GM18507 (cell line): ENCODE measurements at regions not wholly inside any gene's neighbourhood (a gene's known extent, or its start where the extent isn't known, plus 50 kb on each side); places are given as distances from the start of the nearest gene placed in this dataset.
"Not testable (repeated sequence)": the region's sequence is repeated elsewhere in the genome, so short reads cannot be mapped to it uniquely, and the experiment has no call there.

ENCODE experiments used
- DNase-seq: peaks from one replicate; pipeline ENCODE4 v3.0.0; 2011; ENCODE audit warnings: low read depth; ENCODE audit not compliant: insufficient read length; ENCODE audit errors: extremely low spot score
- FAIRE-seq: peaks from 2 replicates; lab custom pipeline; 2011; peaks lifted over from hg19 to GRCh38; lab: Jason Lieb, UNC

DNA sequence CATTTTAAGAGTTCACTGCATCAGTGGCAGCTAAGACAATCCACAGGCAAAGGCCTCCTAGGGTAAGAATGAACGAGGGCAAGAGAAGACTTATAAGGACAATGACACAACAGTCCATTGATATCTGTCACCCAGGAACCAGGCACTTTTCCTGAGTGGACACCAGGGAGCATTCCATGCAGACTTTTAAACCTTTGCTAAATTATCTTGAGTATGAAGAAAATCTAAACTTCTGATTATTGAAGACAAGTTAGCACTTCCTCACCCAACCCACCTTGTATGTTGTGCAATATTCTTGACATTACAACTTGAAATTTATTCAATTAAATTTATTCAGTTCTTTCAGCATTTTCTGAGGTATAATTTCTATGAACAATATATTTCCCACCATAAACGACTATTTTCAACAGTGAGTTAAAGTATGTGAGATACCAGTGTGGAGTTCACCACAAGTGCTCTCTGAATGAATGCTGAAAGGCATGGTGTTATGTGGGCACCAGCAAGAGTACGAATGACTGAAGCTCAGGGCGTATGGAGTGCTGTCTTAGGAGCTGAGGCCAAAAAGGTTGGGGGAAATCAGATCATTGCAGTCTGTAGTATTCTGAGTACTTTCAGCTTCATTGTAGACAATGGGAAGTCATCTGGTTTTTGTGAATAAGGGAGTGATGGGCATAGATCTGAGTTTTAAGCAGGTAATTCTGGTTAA, 124.3 kb upstream of the LMNTD1 start:
- FAIRE-seq (no peak), DNase-seq (no peak)

GRCh38 chr12:25681580-25681979, 128.5 kb upstream of the LMNTD1 start:
- DNase-seq (no peak), FAIRE-seq (no peak)

DNA sequence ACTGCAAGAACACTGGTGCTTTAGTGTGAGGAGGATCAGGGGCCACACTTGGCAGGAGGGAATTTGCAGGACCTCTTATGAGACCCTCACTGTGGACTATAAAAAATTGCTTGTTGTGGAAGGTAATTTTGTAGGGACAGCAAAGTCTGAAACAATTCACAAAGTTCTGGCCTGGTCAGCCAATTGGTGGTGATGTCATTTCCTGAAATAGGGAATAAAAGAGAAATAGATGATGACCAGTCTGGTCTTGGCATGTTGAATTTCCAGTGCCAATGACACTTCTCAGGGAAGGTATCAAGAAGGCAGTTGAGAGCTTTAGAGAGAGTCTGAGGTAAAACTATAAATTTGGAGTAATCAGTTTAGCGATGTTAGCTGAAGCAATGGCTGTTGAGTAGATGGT, 129.3 kb upstream of the LMNTD1 start:
- DNase-seq (no peak), FAIRE-seq (no peak)

DNA sequence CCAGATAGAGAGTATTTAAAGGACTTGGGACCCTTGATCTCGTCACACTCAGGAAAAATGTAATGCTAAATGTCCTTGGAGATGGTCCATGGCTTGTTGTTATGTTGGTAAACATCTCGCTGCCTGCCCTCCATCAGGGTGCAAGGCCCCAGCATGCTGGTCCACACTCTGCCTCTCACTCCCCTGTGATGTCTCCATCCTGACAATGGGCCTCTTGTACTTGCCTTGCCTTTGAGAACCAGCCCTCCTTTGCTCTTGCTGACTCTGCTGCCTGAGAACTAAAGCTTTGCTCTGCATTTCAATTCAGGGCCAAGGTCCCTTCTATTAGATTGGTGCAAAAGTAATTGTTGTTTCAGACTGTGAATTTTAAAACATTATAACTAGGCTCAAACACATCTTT, 131.0 kb upstream of the LMNTD1 start:
- no peak for DNase-seq
- no peak for FAIRE-seq

DNA sequence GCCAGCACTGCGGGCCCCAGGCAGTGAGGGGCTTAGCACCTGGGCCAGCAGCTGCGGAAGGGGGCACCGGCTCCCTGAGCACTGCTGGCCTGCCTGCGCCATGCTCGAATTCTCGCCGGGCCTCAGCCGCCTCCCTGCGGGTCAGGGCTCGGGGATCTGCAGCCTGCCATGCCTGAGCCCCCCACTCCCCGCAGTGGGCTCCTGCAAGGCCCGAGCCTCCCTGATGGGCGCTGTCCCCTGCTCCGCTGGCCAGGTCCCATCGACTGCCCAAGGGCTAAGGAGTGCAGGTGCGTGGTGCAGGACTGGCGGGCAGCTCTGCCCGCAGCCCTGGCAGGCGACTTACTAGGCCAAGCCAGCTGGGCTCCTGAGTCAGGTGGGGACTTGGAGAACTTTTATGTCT, 133.3 kb upstream of the LMNTD1 start:
- DNase-seq (no peak), FAIRE-seq (no peak)

GRCh38 chr12:25687226-25687625, 134.1 kb upstream of the LMNTD1 start:
- no peak for DNase-seq
- FAIRE-seq, result no peak

DNA sequence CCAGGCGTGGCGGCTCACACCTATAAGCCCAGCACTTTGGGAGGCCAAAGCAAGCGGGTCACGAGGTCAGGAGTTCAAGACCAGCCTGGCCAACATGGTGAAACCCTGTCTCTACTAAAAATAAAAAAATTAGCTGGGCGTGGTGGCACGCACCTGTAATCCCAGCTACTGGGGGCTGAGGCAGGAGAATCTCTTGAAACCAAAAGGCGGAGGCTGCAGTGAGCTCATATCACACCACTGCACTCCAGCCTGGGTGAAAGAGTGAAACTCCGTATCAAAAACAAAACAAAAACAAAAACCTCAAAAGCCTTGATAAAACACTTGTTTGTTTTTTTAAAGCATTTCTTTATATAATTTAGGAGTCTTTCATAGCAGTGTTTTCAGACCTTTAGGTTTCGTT, 135.8 kb upstream of the LMNTD1 start:
- not testable (repeated sequence) for FAIRE-seq

DNA sequence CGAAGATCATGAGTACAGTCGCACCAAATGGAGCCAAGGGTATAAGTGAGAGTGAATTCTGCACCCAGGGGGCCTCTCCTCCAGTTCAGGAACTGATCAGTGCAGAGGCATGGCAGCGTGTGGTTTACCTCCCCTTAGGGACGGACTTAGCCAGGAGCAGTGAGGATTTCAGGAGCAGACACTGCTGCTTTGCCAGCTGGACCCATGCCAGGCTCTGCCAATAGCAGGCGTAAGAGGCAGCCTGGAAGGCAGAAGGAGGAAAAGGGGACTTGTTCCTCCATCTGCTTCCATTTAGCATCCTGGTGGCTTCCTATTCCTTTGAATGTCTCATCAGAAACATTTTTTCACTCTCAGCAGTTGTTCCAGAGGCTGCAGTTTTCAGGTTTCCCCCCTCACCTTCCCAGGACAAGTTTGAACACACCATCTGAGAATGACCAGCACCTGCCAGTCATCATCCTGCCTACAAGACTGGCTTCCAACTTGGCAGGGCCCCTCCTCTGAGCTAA, 137.0 kb upstream of the LMNTD1 start:
- FAIRE-seq, result no peak
- DNase-seq, result no peak

More for the DNA sequence above, 135.8 kb upstream of the LMNTD1 start:
- not testable (repeated sequence) for DNase-seq

- no peak for DNase-seq
- no peak for FAIRE-seq
Measured at GRCh38 chr12:25690996-25691864, 138.1 kb upstream of the LMNTD1 start.

GRCh38 chr12:25691865-25692114, 138.7 kb upstream of the LMNTD1 start:
- no peak for DNase-seq
- FAIRE-seq, result no peak

DNA sequence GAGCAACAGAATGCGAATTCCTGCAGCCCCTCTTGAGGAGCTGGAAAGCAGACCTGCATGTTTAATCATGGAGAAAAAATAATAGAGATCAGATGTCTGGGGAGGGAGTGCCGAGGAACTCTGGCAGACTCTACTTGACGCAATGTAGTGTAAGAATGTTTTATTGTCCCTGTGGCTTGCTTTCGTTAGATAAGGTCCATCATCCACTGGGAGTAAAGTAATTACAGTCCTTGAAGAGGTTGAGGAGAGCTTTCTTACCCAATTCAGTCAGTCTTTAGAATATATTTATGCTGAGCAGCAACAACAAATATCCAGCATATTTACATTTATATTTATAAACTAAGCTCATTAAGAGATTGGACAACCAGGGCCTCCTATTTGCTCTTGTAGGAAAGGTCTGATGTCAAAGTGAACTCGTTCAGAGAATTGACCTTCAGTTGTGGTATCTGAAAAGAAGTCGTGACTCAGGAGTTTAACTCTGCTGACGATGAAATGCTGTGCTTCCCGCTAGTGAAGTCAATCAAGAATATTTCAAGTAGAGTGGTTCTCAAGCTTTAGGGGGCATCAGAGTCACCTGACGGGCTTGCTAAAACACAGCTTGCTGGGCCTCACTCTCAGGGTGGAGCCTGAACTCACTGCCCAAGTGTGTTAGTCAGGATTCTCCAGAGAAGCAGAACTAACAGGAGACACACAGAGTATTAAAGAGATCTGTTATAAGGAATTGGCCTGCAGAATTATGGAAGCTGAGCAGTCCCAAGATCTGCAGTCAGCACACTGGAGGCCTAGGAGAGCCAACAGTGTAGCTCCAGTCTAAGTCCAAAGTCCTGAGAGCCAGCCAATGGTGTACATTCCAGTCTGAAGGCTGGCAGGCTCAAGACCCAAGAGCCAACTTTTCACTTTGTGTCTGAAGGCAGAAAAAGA, 139.3 kb upstream of the LMNTD1 start:
- DNase-seq, result no peak
- no peak for FAIRE-seq

DNA sequence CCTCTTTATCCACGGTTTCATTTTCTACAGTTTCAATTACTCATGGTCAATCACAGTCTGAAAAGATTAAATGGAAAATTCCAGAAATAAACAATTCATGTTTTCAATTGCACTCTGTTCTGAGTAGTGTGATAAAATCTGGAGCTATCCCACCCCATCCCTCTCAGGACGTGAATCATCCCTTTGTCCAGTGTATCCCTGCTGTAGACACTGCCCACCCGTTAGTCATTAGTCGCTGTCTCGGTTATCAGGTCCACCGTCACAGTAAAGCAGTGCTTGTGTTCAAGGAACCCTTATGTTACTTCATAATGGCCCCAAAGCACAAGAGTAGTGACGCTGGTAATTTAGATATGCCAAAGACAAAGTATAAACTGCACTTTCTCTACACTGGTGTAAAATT, 141.0 kb upstream of the LMNTD1 start:
- no peak for FAIRE-seq
- DNase-seq, result no peak

DNA sequence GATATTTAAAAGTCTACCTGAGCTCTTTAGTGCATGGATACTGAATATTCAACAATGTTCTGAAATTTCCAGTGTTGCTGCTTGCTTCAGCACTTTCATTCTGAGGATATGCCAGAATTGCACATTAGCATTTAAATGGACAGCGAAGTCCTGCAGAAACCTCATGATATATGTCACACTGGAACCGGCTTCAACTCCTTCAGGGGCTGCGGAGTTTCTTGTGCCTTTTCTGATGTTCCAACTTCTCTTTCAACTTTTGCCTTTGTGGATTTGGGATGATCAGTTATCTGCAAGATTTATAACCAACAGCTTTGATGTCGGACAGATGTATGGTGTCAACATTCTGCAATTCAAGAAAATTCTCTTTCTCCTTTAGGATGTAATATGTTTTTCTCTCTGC, 142.5 kb upstream of the LMNTD1 start:
- no peak for FAIRE-seq
- no peak for DNase-seq

DNA sequence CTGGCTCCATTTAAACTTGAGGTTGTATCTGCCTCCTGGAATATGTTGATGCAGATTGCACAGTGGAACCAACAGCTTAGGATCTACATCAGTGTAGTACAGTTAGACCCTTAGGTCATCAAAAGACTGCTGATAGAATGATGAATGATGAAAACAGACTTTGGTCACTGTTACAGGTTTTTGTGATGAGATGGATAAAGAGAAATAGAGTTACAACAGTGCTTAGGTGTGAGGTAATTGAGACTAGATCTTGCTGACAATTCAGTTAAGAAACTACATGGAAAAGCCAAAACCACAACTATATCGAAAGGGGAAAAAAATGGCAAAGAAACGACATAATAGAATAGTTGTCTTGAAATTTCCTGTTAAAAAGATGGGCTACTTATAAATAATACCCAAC, 145.7 kb upstream of the LMNTD1 start:
- no peak for FAIRE-seq
- DNase-seq, result no peak

- DNase-seq (no peak), FAIRE-seq (no peak)
Measured at GRCh38 chr12:25699454-25699853, 146.4 kb upstream of the LMNTD1 start.

- DNase-seq (no peak), FAIRE-seq (no peak)
Measured at GRCh38 chr12:25701290-25701689, 148.2 kb upstream of the LMNTD1 start.

DNA sequence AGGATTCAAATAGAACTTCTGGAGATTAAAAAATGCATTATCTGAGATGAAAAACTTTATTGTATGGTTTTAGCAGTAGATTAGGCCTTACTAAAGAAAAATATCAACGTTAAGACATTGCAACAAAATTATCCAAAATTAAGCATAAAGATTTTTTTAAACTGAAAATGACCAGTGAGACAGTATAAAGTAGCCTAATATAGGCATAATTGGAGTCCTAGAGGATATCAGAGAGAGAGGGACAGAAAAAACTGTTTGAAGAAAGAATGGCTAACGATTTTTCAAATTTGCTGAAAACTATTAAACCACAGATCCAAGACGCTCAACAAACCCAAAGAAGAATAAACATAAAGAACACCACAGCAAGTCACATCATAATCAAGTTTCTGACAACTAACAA, 149.5 kb upstream of the LMNTD1 start:
- FAIRE-seq, result no peak
- DNase-seq, result no peak

DNA sequence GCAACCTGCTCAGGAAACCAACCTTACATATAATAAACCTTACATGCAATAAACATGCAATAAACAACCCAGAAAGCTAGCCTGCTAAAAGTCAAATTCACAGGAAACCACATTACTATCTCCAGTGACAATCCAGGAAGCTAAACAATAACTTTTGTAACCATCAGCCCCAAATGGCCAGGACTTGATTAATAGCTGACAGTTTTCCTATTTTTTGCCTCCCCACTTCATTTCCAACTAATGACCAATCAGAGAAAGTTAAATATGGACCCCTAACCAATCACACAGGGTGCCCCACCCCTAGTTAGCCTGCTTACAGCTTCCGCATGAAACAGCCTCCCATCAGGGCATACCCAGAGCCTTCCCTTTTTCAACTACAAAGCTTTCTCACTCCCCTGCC, 152.2 kb upstream of the LMNTD1 start:
- DNase-seq (no peak), FAIRE-seq (no peak)

DNA sequence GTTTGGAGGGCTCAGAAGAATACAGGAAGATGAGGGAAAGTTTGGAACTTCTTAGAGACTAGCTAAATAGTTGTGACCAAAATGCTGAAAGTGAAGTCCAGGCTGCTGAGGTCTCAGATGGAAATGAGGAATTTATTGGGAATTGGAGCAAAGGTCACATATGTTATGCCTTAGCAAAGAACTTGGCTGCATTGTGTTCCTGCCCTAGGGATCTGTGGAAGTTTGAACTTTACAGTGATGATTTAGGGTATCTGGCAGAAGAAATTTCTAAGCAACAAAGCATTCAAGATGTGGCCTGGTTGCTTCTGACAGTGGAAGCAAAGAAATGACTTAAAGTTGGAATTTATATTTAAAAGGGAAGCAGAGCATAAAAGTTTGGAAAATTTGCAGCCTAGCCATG, 153.6 kb upstream of the LMNTD1 start:
- DNase-seq, FAIRE-seq: not testable (repeated sequence)

- DNase-seq (no peak), FAIRE-seq (no peak)
Measured at GRCh38 chr12:25707056-25707455, 154.0 kb upstream of the LMNTD1 start.
